ENCODE measurements at regions not wholly inside any gene's neighbourhood (a gene's known extent, or its start where the extent isn't known, plus 50 kb on each side); places are given as distances from the start of the nearest gene placed in this dataset.

DNA sequence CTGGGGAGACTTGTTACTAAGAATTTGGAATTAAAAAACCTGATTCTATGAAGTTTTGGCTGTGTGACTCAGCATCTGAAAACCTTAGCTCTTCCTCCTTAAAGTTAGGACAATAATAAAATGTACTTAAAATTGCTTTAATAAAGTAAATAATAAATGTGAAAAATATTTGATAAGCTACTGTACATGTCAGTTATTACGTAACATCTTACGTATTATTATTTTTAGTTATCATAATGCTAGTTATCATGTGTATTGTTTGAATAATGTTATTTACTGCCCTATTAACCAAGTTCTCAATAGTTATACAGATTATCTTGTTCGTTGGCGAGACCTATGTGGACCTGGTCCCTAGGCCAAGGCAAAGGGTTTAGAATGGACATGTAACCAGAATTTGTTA, 449.2 kb upstream of the ADGRL3 start:
- no peaks in the 10 kb centered on the region for H3K36me3 ChIP-seq (ENCODE audit: insufficient read depth, low read length)
- H3K79me2 ChIP-seq (ENCODE audit: insufficient read depth, low read length) = no peaks in the 10 kb centered on the region
- no peak overlapping the region for H3K4me2 ChIP-seq (ENCODE audit: insufficient read depth, low read length)
- DNase-seq (ENCODE audit: insufficient read length, low spot score, missing footprints) = no peak
- no peak overlapping the region for H3K27ac ChIP-seq (ENCODE audit: low read depth, low read length)
- H2AFZ ChIP-seq (ENCODE audit: low read length) = no peak overlapping the region
- no peak overlapping the region for H3K4me3 ChIP-seq (ENCODE audit: insufficient read depth, low read length)
- no peaks in the 10 kb centered on the region for H4K20me1 ChIP-seq (ENCODE audit: insufficient read depth, low read length)
- H3K27me3 ChIP-seq (ENCODE audit: insufficient read depth, low read length) = no peaks in the 10 kb centered on the region
- TF ChIP-seq, protein P1, sequence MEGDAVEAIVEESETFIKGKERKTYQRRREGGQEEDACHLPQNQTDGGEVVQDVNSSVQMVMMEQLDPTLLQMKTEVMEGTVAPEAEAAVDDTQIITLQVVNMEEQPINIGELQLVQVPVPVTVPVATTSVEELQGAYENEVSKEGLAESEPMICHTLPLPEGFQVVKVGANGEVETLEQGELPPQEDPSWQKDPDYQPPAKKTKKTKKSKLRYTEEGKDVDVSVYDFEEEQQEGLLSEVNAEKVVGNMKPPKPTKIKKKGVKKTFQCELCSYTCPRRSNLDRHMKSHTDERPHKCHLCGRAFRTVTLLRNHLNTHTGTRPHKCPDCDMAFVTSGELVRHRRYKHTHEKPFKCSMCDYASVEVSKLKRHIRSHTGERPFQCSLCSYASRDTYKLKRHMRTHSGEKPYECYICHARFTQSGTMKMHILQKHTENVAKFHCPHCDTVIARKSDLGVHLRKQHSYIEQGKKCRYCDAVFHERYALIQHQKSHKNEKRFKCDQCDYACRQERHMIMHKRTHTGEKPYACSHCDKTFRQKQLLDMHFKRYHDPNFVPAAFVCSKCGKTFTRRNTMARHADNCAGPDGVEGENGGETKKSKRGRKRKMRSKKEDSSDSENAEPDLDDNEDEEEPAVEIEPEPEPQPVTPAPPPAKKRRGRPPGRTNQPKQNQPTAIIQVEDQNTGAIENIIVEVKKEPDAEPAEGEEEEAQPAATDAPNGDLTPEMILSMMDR (IDR thresholded peaks at IDR 0.05; ENCODE audit: extremely low read depth, low read depth, low read length) = no peak
- no peaks in the 10 kb centered on the region for H3K9me3 ChIP-seq (ENCODE audit: low read depth, low read length)
- no peaks in the 10 kb centered on the region for H3K4me1 ChIP-seq (ENCODE audit: insufficient read depth, low read length)

DNA sequence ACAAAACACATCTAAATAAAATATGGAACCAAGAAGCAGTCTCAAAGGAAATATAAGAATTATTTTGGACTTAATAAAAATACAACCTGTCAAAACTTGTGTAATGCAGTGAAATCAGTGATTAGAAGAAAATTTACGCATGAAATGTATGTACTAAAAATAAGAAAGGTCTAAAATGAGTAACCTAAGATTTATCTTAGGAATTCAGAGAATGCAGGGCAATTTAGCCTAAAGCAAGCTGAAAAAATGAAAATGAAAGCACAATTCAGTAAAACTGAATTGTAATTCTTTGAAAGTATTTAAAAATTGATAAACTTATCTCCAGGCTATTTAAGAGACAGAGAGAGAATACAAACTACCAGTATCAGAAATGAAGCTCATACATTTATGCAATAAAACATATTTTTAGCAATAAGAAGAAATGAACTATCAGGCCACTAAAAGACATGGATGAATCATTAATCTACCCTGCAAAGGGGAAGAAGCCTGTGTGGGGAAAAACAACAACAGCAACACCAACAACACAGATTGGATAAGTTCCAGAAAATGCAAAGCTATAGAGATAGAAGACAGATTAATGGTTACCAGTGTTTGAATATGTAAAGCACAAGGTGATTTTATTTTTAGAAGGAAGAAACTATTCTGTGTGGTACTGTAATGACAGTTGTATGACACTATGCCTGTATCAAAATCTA, 442.0 kb upstream of the ADGRL3 start:
- no peak for DNase-seq (ENCODE audit: insufficient read length, low spot score, missing footprints)

DNA sequence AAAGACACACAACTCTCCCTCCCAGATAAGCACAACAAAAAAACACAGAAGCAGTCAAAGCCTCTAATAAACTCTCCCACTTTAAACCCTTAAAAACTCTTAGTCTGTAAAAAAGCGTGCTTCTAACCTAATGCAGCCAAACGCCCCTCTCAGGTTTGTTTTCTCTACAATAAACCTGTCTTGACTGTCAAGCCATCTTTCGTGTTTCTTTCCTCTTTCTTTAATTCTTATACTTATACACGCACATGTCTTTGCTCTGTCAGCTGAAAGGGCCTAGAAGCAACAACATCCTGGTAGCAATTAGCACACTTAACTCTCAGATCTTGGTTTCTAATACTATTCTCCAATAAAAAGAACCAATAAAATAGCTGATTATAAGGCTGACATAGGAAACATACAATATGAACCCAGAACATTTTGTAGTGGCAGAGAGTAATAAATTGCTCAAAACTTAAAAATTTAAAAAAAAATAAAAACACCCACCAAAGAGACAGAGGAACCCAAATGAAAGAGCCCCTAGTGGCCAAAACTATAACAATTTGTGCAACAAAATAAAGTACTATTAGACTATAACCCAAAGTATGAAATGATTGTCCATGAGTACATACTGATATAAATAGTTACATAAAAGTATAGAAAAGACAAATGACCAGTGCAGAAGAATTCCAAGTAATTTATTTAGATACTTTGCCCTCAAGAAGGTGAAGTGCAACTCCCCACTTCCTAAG, 440.4 kb upstream of the ADGRL3 start:
- no peaks in the 10 kb centered on the region for H4K20me1 ChIP-seq (ENCODE audit: insufficient read depth, low read length)
- H3K27ac ChIP-seq (ENCODE audit: low read depth, low read length) = no peak overlapping the region
- TF ChIP-seq, protein P1 (IDR thresholded peaks at IDR 0.05; ENCODE audit: extremely low read depth, low read depth, low read length) = peak; percentile 17
- H3K4me1 ChIP-seq (ENCODE audit: insufficient read depth, low read length) = no peaks in the 10 kb centered on the region
- H3K27me3 ChIP-seq (ENCODE audit: insufficient read depth, low read length) = no peaks in the 10 kb centered on the region
- no peaks in the 10 kb centered on the region for H3K79me2 ChIP-seq (ENCODE audit: insufficient read depth, low read length)
- no peak overlapping the region for H3K4me2 ChIP-seq (ENCODE audit: insufficient read depth, low read length)
- no peaks in the 10 kb centered on the region for H3K9me3 ChIP-seq (ENCODE audit: low read depth, low read length)
- no peak overlapping the region for H3K4me3 ChIP-seq (ENCODE audit: insufficient read depth, low read length)
- H2AFZ ChIP-seq (ENCODE audit: low read length) = no peak overlapping the region
- H3K36me3 ChIP-seq (ENCODE audit: insufficient read depth, low read length) = no peaks in the 10 kb centered on the region
- no peak for DNase-seq (ENCODE audit: insufficient read length, low spot score, missing footprints)

More for the DNA sequence above, 442.0 kb upstream of the ADGRL3 start:
- Histone ChIP-seq H3K4me1 (ENCODE audit: insufficient read depth, low read length) (no peaks in the 10 kb centered on the region), H4K20me1 (ENCODE audit: insufficient read depth, low read length) (no peaks in the 10 kb centered on the region), H3K9me3 (ENCODE audit: low read depth, low read length) (no peaks in the 10 kb centered on the region), H3K27ac (ENCODE audit: low read depth, low read length) (no peak overlapping the region), H3K4me3 (ENCODE audit: insufficient read depth, low read length) (no peak overlapping the region), H2AFZ (ENCODE audit: low read length) (no peak overlapping the region), H3K27me3 (ENCODE audit: insufficient read depth, low read length) (no peaks in the 10 kb centered on the region), H3K4me2 (ENCODE audit: insufficient read depth, low read length) (no peak overlapping the region), H3K36me3 (ENCODE audit: insufficient read depth, low read length) (no peaks in the 10 kb centered on the region), H3K79me2 (ENCODE audit: insufficient read depth, low read length) (no peaks in the 10 kb centered on the region)
- TF ChIP-seq, protein P1 (IDR thresholded peaks at IDR 0.05; ENCODE audit: extremely low read depth, low read depth, low read length) = no peak

DNA sequence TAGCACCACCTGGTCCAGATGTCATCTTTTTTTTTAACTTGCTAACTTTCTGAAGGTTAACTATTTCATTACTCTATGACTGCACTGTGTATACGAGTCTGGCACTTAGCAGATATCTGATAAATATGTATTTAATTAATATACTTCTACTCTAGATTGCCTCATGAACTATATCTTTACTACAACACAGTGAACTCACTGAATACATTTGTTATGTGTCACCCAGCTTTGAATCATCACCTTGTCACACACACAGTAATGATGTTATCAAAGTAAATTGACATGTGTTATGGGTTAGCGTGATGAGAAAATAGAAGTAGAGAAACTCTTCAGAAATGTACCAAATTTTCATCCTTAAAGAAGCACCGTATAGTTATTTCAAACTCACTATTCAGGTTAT, 419.3 kb upstream of the ADGRL3 start:
- no peak overlapping the region for H3K27ac ChIP-seq (ENCODE audit: low read depth, low read length)
- H3K79me2 ChIP-seq (ENCODE audit: insufficient read depth, low read length) = no peaks in the 10 kb centered on the region
- H3K36me3 ChIP-seq (ENCODE audit: insufficient read depth, low read length) = no peaks in the 10 kb centered on the region
- no peak overlapping the region for H3K4me2 ChIP-seq (ENCODE audit: insufficient read depth, low read length)
- H2AFZ ChIP-seq (ENCODE audit: low read length) = no peak overlapping the region
- TF ChIP-seq, protein P1 (IDR thresholded peaks at IDR 0.05; ENCODE audit: extremely low read depth, low read depth, low read length) = no peak
- no peaks in the 10 kb centered on the region for H4K20me1 ChIP-seq (ENCODE audit: insufficient read depth, low read length)
- DNase-seq (ENCODE audit: insufficient read length, low spot score, missing footprints) = no peak
- H3K4me1 ChIP-seq (ENCODE audit: insufficient read depth, low read length) = peaks cover 2% of the 10 kb centered on the region
- no peaks in the 10 kb centered on the region for H3K9me3 ChIP-seq (ENCODE audit: low read depth, low read length)
- no peaks in the 10 kb centered on the region for H3K27me3 ChIP-seq (ENCODE audit: insufficient read depth, low read length)
- H3K4me3 ChIP-seq (ENCODE audit: insufficient read depth, low read length) = no peak overlapping the region

Data from osteoblast (primary cell).